Activated CD4-positive, alpha-beta T cell treated with anti-CD3 and anti-CD28 coated beads for 36 hours (primary cell): ENCODE measurements at regions not wholly inside any gene's neighbourhood (a gene's known extent, or its start where the extent isn't known, plus 50 kb on each side); places are given as distances from the start of the nearest gene placed in this dataset.

Source experiments
- ATAC-seq: fragments of 200-7000 bp; cut with Tn5 transposase; one replicate; pipeline ENCODE4 v1.10.0; 2021; ENCODE audit warnings: mild to moderate bottlenecking, moderate library complexity
- CTCF ChIA-PET: fragments of 350-600 bp; sonication (Branson Sonifier 250); formaldehyde crosslinking; loops from one replicate; lab custom pipeline; 2021; ENCODE audit warnings: antibody characterized with exemption; lab: Charles Lee
- POLR2A ChIA-PET: fragments of 350-600 bp; sonication (Branson Sonifier 250); formaldehyde crosslinking; loops from one replicate; lab custom pipeline; 2021; ENCODE audit warnings: antibody characterized with exemption, inconsistent platforms; lab: Charles Lee
- DNase-seq: peaks from one replicate; pipeline ENCODE4 v3.0.0-alpha.2; 2020
- H3K27ac Mint-ChIP-seq: one replicate; pipeline ENCODE4 v1.8.0; 2021; ENCODE audit warnings: mixed read lengths
- H3K27me3 Mint-ChIP-seq: one replicate; pipeline ENCODE4 v1.8.0; 2021; ENCODE audit warnings: mixed read lengths
- H3K36me3 Mint-ChIP-seq: one replicate; pipeline ENCODE4 v1.8.0; 2021; ENCODE audit warnings: low read depth, mixed read lengths
- H3K4me1 Mint-ChIP-seq: one replicate; pipeline ENCODE4 v1.8.0; 2021; ENCODE audit warnings: mixed read lengths
- H3K4me3 Mint-ChIP-seq: one replicate; pipeline ENCODE4 v1.8.0; 2021; ENCODE audit warnings: mild to moderate bottlenecking, moderate library complexity, mixed read lengths
- H3K9me3 Mint-ChIP-seq: one replicate; pipeline ENCODE4 v1.8.0; 2021; ENCODE audit warnings: low read depth, mixed read lengths
- intact Hi-C, 2 experiments: fragments of 100-400 bp; cut with DNase I in 1 of 2; cut with micrococcal nuclease in 1 of 2; formaldehyde crosslinking; loops; one replicate each; pipeline versions ENCODE4 v1.14.2 to v1.15.1; 2022 to 2024; cut with DNase I, micrococcal nuclease

GRCh38 chr10:62466590-62466989 lies 92.4 kb downstream of the ZNF365 start:
- H3K36me3 Mint-ChIP-seq = no peaks in the 10 kb centered on the region
- H3K9me3 Mint-ChIP-seq = peaks cover 4% of the 10 kb centered on the region
- peaks cover 3% of the 10 kb centered on the region for H3K27me3 Mint-ChIP-seq
- H3K27ac Mint-ChIP-seq = no peak overlapping the region
- DNase-seq (no peak), ATAC-seq (no peak)
- no peaks in the 10 kb centered on the region for H3K4me1 Mint-ChIP-seq
- CTCF ChIA-PET = no interaction called here
- H3K4me3 Mint-ChIP-seq = no peak overlapping the region
- intact Hi-C loops = no loop called here
- POLR2A ChIA-PET = no interaction called here

GRCh38 chr10:62467527-62467926 lies 93.4 kb downstream of the ZNF365 start:
- Mint-ChIP-seq H3K36me3 (no peaks in the 10 kb centered on the region), H3K27me3 (peaks cover 3% of the 10 kb centered on the region), H3K9me3 (peaks cover 4% of the 10 kb centered on the region), H3K4me3 (no peak overlapping the region), H3K4me1 (no peaks in the 10 kb centered on the region), H3K27ac (no peak overlapping the region)
- ChIA-PET CTCF (interaction anchor here (0.6 kb wide), 1 partner anchor 157 kb away, joined by 4 read pairs; no protein-coding TSS in a partner anchor), POLR2A (no interaction called here)
- no peak for DNase-seq
- no peak for ATAC-seq
- intact Hi-C loops = no loop called here

- DNase-seq (no peak), ATAC-seq (no peak)
- no peak overlapping the region for H3K4me3 Mint-ChIP-seq
- ChIA-PET POLR2A (no interaction called here), CTCF (no interaction called here)
- no peaks in the 10 kb centered on the region for H3K4me1 Mint-ChIP-seq
- no peak overlapping the region for H3K27ac Mint-ChIP-seq
- H3K9me3 Mint-ChIP-seq = no peaks in the 10 kb centered on the region
- H3K27me3 Mint-ChIP-seq = peaks cover 10% of the 10 kb centered on the region
- no peaks in the 10 kb centered on the region for H3K36me3 Mint-ChIP-seq
- intact Hi-C loops = no loop called here
Measured at GRCh38 chr10:62471711-62472110, 97.5 kb downstream of the ZNF365 start.

DNA sequence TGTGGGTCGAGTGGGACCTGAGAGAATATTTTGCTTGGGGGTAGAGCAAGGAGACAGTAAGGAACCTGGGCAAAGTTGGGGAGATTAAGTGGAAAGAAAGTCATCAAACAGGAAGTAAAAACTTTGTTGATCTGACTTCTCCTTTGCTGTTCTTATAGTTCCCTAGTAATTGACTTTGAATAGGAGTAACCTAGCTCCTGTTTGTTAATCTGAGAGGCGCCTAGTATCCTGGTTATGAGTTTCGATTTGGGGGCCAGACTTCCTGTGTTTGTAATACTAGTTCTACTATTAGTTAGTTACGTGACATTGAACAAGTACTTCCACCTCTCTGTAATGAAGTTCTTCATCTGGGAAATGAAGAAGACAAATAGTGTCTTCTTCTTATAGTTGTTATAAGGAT lies 99.1 kb downstream of the ZNF365 start:
- ChIA-PET POLR2A (no interaction called here), CTCF (no interaction called here)
- DNase-seq (no peak), ATAC-seq (no peak)
- Mint-ChIP-seq H3K27me3 (peaks cover 10% of the 10 kb centered on the region), H3K9me3 (no peaks in the 10 kb centered on the region), H3K36me3 (no peaks in the 10 kb centered on the region), H3K4me3 (no peak overlapping the region), H3K27ac (no peak overlapping the region), H3K4me1 (no peaks in the 10 kb centered on the region)
- intact Hi-C loops = no loop called here

GRCh38 chr10:62475551-62475950 lies 101.4 kb downstream of the ZNF365 start:
- no peak for DNase-seq
- intact Hi-C loops = no loop called here
- no peaks in the 10 kb centered on the region for H3K36me3 Mint-ChIP-seq
- POLR2A ChIA-PET = no interaction called here
- no peak for ATAC-seq
- no peaks in the 10 kb centered on the region for H3K9me3 Mint-ChIP-seq
- no peak overlapping the region for H3K27ac Mint-ChIP-seq
- H3K4me3 Mint-ChIP-seq = no peak overlapping the region
- no peaks in the 10 kb centered on the region for H3K4me1 Mint-ChIP-seq
- H3K27me3 Mint-ChIP-seq = peaks cover 7% of the 10 kb centered on the region
- CTCF ChIA-PET = interaction anchor here (1.3 to 1.7 kb wide), 2 partner anchors 16 to 27 kb away, joined by 3 to 7 read pairs; no protein-coding TSS in a partner anchor

GRCh38 chr10:62479523-62479922 lies 105.4 kb downstream of the ZNF365 start:
- Mint-ChIP-seq H3K36me3 (no peaks in the 10 kb centered on the region), H3K4me1 (no peaks in the 10 kb centered on the region), H3K9me3 (no peaks in the 10 kb centered on the region), H3K27me3 (peaks cover 3% of the 10 kb centered on the region), H3K4me3 (no peak overlapping the region), H3K27ac (no peak overlapping the region)
- no peak for DNase-seq
- ChIA-PET CTCF (interaction anchor here (1.4 kb wide), 1 partner anchor 29 kb away, joined by 3 read pairs; no protein-coding TSS in a partner anchor), POLR2A (no interaction called here)
- no peak for ATAC-seq
- intact Hi-C loops = no loop called here

GRCh38 chr10:62480196-62480595 lies 106.0 kb downstream of the ZNF365 start:
- no peaks in the 10 kb centered on the region for H3K36me3 Mint-ChIP-seq
- intact Hi-C loops = no loop called here
- DNase-seq (no peak), ATAC-seq (no peak)
- POLR2A ChIA-PET = interaction anchor here (0.6 kb wide), 1 partner anchor 1795 kb away, joined by 8 read pairs; no protein-coding TSS in a partner anchor
- peaks cover 5% of the 10 kb centered on the region for H3K27me3 Mint-ChIP-seq
- H3K4me1 Mint-ChIP-seq = no peaks in the 10 kb centered on the region
- no peak overlapping the region for H3K4me3 Mint-ChIP-seq
- CTCF ChIA-PET = interaction anchor here (1.4 kb wide), 1 partner anchor 29 kb away, joined by 3 read pairs; no protein-coding TSS in a partner anchor
- H3K27ac Mint-ChIP-seq = no peak overlapping the region
- H3K9me3 Mint-ChIP-seq = no peaks in the 10 kb centered on the region

DNA sequence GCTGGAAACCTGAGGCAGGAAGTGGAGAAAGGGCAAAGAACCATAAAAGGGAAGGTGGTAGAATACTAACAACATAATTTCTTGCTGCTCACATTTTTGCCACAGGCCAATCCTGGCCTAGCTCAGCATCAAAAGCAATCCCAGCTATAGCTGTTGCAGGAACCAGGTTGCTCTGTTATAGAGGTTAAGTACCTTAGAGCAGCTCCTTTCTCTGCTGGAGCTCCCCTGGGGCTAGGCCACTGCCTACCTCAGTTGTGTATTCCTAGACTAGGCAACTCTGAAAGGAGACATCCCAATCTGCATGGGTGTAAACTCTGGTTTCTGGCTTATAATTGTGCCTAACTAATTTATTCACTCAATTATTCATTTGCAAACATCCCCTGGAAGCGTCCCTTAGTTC lies 108.4 kb downstream of the ZNF365 start:
- ATAC-seq (no peak), DNase-seq (no peak)
- no peak overlapping the region for H3K27ac Mint-ChIP-seq
- H3K4me3 Mint-ChIP-seq = no peak overlapping the region
- no peaks in the 10 kb centered on the region for H3K4me1 Mint-ChIP-seq
- H3K9me3 Mint-ChIP-seq = no peaks in the 10 kb centered on the region
- intact Hi-C loops = no loop called here
- ChIA-PET CTCF (interaction anchor here (1.4 kb wide), 1 partner anchor 11 kb away, joined by 4 read pairs; no protein-coding TSS in a partner anchor), POLR2A (no interaction called here)
- H3K36me3 Mint-ChIP-seq = no peaks in the 10 kb centered on the region
- peaks cover 5% of the 10 kb centered on the region for H3K27me3 Mint-ChIP-seq

GRCh38 chr10:62491597-62491996 lies 117.4 kb downstream of the ZNF365 start:
- H3K4me1 Mint-ChIP-seq = no peaks in the 10 kb centered on the region
- ChIA-PET POLR2A (no interaction called here), CTCF (interaction anchor here (0.6 to 1.7 kb wide), 8 partner anchors 11 to 666 kb away, joined by 3 to 7 read pairs (median 5); no protein-coding TSS in a partner anchor)
- H3K4me3 Mint-ChIP-seq = no peak overlapping the region
- ATAC-seq (no peak), DNase-seq (no peak)
- no peaks in the 10 kb centered on the region for H3K36me3 Mint-ChIP-seq
- no peaks in the 10 kb centered on the region for H3K9me3 Mint-ChIP-seq
- no peak overlapping the region for H3K27ac Mint-ChIP-seq
- peaks cover 3% of the 10 kb centered on the region for H3K27me3 Mint-ChIP-seq
- intact Hi-C loops = loop anchor here (5.0 to 10.0 kb wide), 5 partner anchors 61 to 666 kb away; no protein-coding TSS in a partner anchor

GRCh38 chr10:62492012-62492869 lies 118.1 kb downstream of the ZNF365 start:
- CTCF ChIA-PET = interaction anchor here (0.6 to 1.7 kb wide), 9 partner anchors 10 to 666 kb away, joined by 3 to 7 read pairs (median 4); no protein-coding TSS in a partner anchor
- no peak for ATAC-seq
- Mint-ChIP-seq H3K27me3 (peaks cover 3% of the 10 kb centered on the region), H3K36me3 (no peaks in the 10 kb centered on the region), H3K4me1 (no peaks in the 10 kb centered on the region), H3K9me3 (no peaks in the 10 kb centered on the region), H3K27ac (no peak overlapping the region), H3K4me3 (no peak overlapping the region)
- POLR2A ChIA-PET = no interaction called here
- intact Hi-C loops = loop anchor here (5.0 to 10.0 kb wide), 5 partner anchors 60 to 665 kb away; no protein-coding TSS in a partner anchor
- DNase-seq = no peak

GRCh38 chr10:62492870-62493180 lies 118.7 kb downstream of the ZNF365 start:
- no peak for ATAC-seq
- Mint-ChIP-seq H3K27me3 (peaks cover 3% of the 10 kb centered on the region), H3K27ac (no peak overlapping the region), H3K9me3 (no peaks in the 10 kb centered on the region), H3K36me3 (no peaks in the 10 kb centered on the region), H3K4me3 (no peak overlapping the region), H3K4me1 (no peaks in the 10 kb centered on the region)
- CTCF ChIA-PET = interaction anchor here (0.7 to 1.6 kb wide), 7 partner anchors 10 to 1291 kb away, joined by 3 to 6 read pairs (median 4); no protein-coding TSS in a partner anchor
- DNase-seq = no peak
- intact Hi-C loops = loop anchor here (5.0 to 10.0 kb wide), 5 partner anchors 59 to 664 kb away; no protein-coding TSS in a partner anchor
- POLR2A ChIA-PET = interaction anchor here (0.7 kb wide), 1 partner anchor 33 kb away, joined by 3 read pairs; no protein-coding TSS in a partner anchor
